GM18909 (cell line): ENCODE measurements at regions not wholly inside any gene's neighbourhood (a gene's known extent, or its start where the extent isn't known, plus 50 kb on each side); places are given as distances from the start of the nearest gene placed in this dataset.

Experiments used
- ATAC-seq: cut with Tn5 transposase; IDR thresholded peaks from one replicate; pipeline ENCODE4 v1.9.1; 2021; ENCODE audit warnings: mild to moderate bottlenecking; ENCODE audit not compliant: unreplicated experiment, poor library complexity

DNA sequence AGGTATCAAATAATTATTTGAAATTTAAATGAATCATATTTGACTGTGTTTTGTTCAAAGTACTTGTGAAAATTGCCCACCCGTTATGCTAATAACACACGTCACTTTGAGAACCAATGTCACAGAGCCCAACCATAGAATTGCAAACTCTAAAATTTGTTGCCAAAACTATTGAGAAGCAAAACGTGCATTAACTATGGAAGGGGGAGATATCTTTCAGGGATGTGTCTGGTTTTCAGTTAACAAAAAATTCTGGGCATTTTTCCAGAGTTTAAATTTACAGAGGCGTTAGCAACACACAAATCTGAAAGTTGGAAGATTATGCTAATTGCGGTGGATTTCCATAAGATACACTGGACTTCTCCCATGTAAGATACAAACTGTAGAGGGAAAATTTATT is 371.8 kb upstream of the E2F7 start:
- ATAC-seq, result no peak

DNA sequence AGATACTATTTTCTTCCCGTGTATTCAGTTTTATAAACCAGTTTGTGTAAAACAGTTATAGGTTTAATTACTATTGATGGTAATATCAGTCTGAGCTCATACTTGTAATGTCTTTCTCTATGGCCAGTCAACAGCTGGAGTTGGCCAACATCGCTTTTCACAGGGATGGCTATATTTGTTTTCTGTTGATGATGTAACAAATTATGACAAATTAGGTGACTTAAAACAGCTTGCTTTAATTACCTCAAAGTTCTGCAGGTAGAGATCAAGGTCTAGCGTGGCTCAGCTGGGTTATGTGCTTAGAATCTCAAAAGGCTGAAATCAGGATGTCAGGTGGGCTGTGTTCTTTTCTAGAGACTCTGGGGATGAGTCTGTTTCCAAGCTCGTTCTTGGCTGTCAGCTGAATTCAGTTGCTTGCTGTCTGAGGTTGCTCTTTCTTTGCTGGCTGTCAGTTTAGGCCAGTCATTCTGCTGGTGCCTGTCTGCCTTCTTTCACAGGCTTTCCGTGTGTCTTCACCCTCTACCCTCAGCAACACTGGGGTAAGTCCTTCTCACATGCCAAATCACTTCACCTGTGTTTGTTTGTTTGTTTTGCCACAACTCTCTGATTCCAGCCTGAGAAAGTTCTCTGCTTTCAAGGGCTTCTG is 370.2 kb upstream of the E2F7 start:
- ATAC-seq, result no peak

- ATAC-seq, result no peak
These were observed 368.4 kb upstream of the E2F7 start for GRCh38 chr12:77433799-77434198.

DNA sequence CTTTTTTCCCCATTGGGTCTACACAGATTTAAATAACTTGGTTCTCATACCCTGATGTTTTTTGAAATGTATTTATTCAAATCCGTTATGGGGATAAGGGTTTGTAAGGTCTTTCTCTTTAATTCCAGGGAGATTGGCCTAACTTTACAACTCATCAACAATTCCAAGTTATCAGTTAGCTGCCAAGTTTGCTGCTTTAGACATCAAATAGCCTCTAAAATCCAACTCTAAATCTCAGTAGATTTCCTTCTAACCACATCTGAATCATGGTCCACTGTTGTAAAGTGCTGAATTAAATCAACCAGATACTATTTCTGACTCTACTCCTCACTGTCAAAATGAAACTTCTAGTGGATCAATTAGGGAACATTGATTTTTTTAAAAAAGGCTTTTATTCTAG is 364.1 kb upstream of the E2F7 start:
- ATAC-seq, result no peak

GRCh38 chr12:77421152-77421551 is 355.8 kb upstream of the E2F7 start:
- ATAC-seq, result no peak

DNA sequence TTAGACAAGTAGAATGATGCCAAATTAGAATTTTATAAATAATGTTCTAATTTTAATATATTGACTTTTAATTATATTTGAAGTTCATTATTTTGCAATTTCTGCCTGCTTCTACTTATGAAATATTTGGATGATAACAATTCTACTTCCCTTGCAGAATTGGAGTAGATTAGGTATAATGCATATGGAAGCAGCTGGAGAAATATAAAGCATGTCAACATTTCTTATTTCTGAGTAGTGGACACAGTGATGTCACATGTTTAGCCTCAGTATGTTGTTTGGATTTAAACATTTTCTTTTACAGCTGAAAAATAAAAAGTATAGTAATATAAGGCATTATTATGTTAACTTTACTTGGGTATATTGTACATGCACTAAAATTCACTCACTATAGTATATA is 344.2 kb upstream of the E2F7 start:
- no peak for ATAC-seq

- no peak for ATAC-seq
These were observed 342.6 kb upstream of the E2F7 start for GRCh38 chr12:77407931-77408330.

DNA sequence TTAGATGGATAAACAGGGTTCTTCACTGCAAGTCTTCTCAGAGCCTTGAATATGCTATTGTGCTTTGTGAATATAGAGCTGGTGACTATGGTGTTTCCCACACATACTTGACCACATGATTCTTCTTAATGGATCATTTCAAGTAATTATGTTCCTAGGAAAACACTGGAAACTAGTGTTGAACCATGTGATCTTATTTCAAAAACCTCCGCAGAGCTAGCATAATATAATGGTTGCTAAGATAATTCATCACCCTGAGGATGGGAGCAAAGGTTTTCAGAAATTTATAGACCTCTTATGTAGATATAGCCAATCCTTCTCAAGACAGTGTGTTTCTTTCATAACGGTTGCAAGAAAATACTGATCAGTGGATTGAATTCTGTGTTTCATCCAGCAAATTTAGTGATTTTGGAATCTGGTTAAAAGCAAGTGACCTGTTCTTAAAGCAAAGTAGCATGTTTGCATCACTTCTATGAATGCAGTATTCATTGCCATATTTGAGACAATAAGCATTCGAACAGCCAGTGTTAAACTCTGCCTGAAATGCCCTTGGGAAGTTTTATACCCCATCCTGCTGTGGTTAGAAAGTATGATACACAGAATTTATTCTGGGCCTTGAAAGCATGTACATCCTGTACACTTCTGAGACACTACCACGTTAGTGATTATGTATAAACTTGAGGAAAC is 341.0 kb upstream of the E2F7 start:
- ATAC-seq, result no peak

DNA sequence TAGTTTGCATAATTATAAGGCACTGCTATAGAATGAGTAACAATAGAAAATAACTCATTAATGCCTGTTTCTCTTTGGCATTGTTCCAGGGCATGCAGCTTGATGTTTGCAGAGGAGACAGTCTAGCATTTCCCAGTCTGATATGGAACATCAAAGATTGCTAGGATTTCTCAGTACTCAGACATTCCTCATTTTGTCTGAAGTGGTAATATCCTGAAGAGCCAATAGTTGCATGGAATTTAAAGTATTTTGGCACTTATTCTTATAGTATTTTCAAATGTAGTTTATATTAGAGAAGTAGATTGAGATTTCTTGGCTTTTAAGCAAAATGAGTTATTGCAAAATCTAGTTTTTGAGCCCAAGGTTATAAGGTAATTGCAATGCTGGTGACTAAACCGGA is 337.3 kb upstream of the E2F7 start:
- ATAC-seq, result no peak

- no peak for ATAC-seq
These were observed 336.4 kb upstream of the E2F7 start for GRCh38 chr12:77401770-77402081.

DNA sequence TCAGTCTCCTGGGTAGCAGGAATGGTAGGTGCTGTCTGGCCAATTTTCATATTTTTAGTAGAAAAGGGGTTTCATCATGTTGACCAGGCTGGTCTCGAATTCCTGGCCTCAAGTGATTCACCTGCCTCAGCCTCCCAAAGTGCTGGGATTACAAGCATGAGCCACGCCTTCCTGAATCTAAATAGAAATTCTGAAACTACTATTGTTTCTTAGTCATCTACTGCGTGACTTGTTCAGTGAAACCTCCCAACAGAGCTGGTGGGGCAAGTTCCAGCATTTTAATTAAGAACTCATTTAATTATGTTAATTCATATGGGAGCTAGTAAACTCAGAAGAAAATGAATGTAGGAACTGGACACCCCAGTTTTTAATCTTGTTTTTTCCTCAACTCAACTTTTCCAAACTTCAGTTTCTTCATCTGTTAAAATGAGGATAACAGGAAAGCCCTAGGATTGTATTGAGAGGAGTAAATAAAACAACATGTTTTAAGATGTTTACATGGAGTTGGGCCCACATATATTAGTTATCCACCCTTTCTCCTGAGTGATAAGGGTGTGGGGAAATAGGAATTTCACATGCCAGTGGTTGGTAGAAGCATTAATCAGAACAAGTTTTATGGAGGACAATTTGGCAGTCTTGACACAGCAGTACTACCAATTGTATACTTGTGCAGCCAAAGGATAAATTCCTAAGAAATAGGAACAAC is 335.8 kb upstream of the E2F7 start:
- ATAC-seq, result no peak

DNA sequence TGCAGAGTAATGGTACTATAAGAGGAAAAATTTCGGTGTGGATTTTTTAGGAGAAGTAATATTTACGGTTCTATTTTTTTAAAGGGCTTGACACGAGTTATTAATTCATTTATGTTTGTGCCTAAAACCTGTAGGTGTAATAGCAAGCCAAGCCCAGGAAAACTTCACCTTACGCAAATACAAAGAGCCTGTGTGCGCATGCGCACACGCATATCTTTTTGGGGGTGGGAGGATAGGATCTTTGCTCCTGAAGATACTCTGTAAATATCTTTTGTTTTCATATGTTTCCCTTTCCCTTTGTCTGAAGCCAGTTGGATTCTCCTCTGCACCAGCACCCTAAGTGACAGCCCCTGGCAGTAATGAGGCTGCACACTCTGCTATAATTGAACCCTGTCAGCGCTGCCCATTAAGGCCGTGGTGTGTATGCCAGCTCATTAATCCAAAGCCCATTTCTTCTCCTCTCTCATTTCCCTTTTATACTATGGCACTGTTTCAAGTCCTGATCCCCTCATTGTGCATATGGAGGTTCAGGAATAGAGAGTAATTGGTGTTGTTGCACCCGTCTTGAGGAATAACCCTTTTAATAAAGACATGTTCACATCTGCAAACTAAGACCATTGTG is 327.2 kb upstream of the E2F7 start:
- no peak for ATAC-seq

GRCh38 chr12:77388445-77389265 is 323.3 kb upstream of the E2F7 start:
- no peak for ATAC-seq

GRCh38 chr12:77387671-77388070 is 322.3 kb upstream of the E2F7 start:
- ATAC-seq, result no peak

DNA sequence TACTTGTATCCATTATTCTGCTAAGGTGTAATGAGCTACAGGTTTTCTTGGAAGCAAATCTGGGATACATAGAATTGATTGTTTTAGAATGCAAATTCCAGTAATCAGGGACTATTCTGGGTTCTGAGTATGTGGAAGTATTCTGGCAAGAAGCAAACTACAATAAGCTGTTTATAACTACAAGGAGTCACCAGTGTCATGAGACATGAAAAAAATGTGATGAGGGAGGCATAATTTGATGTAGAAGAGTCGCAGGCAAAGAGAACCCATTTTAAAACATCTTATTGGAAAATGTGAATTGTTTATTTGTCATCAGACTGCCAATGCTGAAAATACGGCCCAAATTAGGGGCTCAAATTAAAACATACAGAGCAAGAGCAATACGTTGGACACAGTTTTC is 321.8 kb upstream of the E2F7 start:
- no peak for ATAC-seq

GRCh38 chr12:77384941-77385340 is 319.6 kb upstream of the E2F7 start:
- no peak for ATAC-seq

DNA sequence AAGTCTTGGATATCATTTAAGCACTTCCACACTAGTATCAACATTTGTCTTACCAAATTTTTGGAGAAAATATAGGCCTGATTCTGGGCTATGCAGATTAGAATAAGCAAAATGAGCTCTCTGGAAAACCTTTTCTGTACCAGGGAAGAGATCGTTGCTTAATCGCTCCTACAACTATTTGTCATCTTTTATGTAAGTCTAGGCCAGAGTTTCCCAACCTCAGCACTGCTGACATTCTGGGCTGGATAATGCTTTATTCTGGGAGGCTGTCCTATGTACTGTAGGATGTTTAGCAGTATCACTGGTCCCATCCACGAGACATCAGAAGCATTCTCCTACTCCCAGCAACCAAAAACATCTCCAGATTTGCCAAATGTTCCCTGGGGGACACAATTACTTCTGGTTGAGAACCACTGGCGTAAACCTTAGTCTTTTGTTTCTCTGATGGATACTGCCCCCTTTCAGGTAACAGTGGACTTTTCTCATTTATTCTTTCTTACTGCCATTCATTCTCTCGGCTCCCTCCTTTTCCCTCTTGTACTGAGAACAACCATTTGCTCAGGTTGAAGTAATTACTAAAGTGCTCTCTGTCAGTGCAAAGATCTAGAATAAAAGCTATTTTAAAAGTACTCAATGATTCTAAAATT is 316.9 kb upstream of the E2F7 start:
- no peak for ATAC-seq

- ATAC-seq, result no peak
These were observed 312.3 kb upstream of the E2F7 start for GRCh38 chr12:77377622-77378021.

DNA sequence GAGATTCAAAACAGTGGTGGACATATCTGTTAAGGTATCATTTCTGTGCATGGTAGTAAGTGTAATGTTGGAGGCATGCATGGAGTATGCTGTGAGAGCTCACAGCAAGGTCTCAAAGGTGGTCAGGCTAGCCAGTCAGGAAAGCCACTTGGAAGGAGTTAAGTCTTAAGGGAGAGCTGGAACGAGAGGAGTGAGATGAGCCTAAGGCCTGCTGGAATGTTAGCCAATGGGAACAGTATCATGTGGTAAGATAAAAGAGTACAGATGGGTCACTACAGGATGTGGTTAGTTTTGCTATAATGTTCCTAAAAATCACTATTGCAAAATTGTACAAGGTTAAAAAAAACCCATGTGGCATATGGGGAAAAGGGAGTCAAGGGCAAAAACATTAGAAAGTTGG is 311.7 kb upstream of the E2F7 start:
- no peak for ATAC-seq

GRCh38 chr12:77374673-77375072 is 309.3 kb upstream of the E2F7 start:
- no peak for ATAC-seq
